GM21381 (cell line): ENCODE measurements at regions not wholly inside any gene's neighbourhood (a gene's known extent, or its start where the extent isn't known, plus 50 kb on each side); places are given as distances from the start of the nearest gene placed in this dataset.
"Not testable (repeated sequence)": the region's sequence is repeated elsewhere in the genome, so short reads cannot be mapped to it uniquely, and the experiment has no call there.

Experiments
- ATAC-seq: cut with Tn5 transposase; IDR thresholded peaks from one replicate; pipeline ENCODE4 v1.9.1; 2021; ENCODE audit warnings: mild to moderate bottlenecking, moderate library complexity; ENCODE audit not compliant: unreplicated experiment

DNA sequence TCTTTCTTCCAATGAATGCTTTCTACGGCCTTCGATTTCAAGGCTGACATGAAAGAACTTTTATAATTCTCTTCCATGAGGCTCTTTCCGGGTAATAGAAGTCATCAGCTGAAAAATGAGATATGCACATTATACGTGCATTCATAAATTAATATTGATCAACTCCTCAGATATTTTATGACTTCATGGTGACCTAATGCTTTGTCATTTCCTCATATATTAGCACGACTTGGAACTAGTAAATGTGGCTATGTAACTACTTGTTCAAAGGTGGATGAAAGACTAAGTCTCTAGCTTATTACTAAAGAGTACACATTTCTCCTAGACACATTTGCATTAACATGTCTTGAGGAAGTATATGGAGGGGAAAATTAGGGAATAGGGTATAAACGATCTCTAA is 168.8 kb downstream of the HDGFL1 start:
- no peak for ATAC-seq

DNA sequence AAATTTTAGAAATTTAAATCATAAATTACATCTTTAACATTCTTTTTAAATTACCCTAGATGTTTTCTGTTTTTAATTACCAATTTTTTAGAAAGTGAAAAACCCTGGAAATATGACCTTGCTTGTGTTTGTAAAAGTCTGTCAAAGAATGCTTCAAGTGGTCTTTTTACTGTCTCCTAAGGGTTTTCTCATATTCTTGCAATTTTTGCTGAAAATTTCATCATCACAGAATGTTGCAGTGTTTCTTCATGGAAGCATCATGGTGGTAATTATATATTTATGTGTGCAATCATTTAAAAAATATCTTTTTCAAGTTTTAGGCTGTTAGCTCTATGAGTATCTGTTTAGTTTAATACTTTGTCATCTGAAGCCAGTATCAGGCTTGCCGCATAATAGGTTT is 178.2 kb downstream of the HDGFL1 start:
- ATAC-seq = no peak

DNA sequence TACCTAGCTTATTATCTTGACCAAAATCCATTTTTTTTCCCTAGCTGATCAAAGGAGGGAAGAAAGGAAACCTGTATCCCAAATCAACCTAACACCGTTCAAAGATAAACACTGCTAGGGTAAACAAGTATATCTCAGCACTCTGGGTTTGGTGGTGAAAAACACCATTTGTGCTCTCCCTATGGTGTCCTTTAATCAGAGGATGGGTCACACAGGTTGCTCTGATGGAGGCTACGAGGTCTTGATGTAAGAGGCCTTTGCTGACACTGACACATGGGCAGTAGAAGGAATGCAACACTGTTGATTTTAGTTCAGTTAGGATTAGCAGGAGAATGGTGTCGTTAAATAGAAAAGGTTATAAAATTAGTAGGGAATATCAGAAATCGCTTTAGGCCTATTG is 179.3 kb downstream of the HDGFL1 start:
- no peak for ATAC-seq

GRCh38 chr6:22749696-22750095 is 180.3 kb downstream of the HDGFL1 start:
- ATAC-seq = no peak

DNA sequence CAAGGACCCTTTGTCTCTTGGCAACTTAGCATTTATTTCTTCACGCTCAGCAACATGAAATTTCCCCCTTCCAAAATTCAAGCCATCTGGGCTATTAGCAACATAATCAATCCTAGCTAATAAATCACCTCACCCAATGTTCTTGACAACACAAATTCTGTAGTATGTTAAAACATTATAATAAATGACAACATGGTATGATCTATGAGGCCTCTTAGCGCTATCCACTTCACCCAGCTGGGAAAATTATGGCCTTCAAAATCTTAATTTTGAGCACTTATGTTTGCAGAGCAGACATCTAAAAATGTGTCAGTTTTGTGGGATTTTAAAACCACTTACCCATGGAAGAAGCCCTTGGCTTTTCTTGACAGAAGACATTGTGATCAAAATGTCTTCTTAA is 181.9 kb downstream of the HDGFL1 start:
- ATAC-seq = no peak

DNA sequence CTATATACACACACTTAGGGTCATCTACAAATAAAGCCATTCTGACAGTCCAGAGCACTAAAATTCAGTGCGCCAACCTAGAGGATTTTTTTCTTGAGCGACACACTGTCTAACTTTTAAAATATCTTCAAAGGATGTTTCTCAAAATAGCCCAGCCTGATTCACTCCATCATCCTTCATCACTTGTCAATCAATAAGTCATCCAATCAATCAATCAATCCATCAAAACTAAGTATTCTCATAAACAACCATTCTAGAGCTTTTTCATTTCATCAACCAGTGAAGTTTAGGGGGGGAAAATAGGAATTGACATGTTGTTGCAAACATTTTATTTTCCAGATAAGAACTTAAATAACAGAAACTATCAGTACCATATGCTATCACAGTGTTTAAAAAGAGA is 183.2 kb downstream of the HDGFL1 start:
- no peak for ATAC-seq

DNA sequence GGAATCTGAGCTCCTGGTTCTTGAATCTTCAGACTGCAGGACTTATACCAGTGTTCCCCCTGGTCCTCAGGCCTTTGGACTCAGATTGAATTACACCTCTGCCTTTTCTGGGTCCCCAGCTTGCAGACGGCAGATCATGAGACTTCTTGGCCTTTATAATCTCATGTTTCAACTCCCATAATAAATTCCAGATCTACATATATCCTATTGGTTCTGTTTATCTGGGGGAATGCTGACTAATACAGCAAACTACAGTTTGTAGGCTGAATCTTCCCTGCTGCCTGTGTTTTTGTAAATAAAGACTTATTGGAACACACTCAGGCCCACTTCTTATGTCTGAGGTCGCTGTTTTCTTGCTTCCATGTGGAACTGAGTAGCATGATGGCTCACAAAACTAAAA is 184.7 kb downstream of the HDGFL1 start:
- no peak for ATAC-seq

DNA sequence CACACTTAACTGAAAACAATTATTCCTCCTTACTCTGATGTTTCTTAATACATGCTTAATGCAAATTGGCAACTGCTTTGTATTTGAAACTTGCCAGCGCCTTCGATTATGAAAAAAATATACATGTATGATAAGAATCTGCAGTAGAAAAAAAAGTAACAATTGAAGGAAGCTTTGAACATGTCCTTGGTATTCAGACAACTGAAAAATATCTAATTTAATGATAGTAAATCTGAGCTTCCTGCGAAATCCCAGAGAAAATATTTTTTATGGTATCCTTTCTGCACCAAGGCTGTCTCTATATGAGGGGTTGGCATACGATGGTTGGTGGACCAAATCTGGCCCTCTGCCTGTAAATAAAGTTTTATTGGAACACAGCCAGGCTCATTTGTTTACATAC is 186.2 kb downstream of the HDGFL1 start:
- no peak for ATAC-seq

GRCh38 chr6:22756365-22756764 is 187.0 kb downstream of the HDGFL1 start:
- no peak for ATAC-seq

GRCh38 chr6:22764496-22764895 is 195.1 kb downstream of the HDGFL1 start:
- ATAC-seq = no peak

- no peak for ATAC-seq
Measured at GRCh38 chr6:22765015-22765414, 195.6 kb downstream of the HDGFL1 start.

GRCh38 chr6:22766979-22767378 is 197.6 kb downstream of the HDGFL1 start:
- no peak for ATAC-seq

GRCh38 chr6:22770054-22770453 is 200.7 kb downstream of the HDGFL1 start:
- ATAC-seq = no peak

DNA sequence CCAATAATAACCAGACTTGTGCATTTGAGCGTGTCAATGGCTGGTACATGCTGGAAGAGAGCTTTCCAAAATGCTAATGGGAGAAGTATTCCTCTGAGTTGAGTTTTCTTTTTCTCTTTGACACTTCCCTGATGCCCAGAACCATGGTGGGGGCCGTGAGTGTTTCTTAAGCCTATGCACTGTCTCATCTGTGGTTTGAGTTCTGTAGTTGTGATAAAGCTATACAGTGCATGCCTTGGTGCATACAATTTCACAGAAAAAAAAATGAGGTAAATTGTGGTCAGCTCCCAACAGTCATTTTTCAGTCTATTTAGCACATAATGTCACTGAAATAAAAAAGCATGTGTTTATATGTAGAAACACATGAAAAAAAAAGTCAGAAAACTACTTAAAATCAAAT is 204.8 kb downstream of the HDGFL1 start:
- no peak for ATAC-seq

- not testable (repeated sequence) for ATAC-seq
Measured at GRCh38 chr6:22778438-22778837, 209.1 kb downstream of the HDGFL1 start.

DNA sequence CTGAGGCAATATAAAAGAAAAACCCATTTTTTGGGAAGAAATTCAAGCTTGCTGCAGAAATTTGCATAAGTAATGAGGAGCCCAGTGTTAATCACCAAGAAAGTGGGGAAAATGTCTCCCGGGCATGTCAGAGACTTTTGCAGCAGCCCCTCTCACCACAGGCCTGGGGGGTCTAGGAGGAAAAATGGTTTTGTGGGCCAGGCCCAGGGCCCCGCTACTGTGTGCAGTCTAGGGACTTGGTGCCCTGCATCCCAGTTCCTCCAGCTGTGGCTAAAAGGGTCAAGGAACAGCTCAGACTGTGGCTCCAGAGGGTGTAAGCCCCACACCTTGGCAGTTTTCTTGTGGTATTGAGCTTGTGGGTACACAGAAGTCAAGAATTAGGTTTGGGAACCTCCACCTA is 209.7 kb downstream of the HDGFL1 start:
- ATAC-seq = no peak

GRCh38 chr6:22783931-22784330 is 214.6 kb downstream of the HDGFL1 start:
- ATAC-seq = no peak

GRCh38 chr6:22784601-22785410 is 215.4 kb downstream of the HDGFL1 start:
- no peak for ATAC-seq

- no peak for ATAC-seq
Measured at GRCh38 chr6:22788038-22788437, 218.7 kb downstream of the HDGFL1 start.

DNA sequence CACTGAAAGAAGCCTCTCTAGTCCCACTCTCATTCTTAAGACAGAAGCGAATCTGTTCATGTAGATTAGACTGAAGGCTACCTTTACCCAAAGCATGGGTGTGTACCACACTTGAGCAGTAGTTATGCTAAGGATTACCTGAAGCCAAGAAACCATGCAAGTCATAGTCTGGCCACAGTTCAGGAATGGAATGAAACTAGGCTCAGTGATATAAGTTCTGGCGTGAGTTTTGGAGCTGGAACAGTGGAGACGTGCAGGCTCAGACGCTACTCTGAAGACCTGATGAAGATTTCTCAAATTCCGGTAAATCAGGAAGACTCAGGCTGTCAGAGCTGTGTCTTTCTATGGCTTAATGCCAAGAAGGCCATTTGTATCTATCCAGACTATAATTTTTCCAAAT is 219.9 kb downstream of the HDGFL1 start:
- no peak for ATAC-seq

- no peak for ATAC-seq
Measured at GRCh38 chr6:22794844-22795243, 225.5 kb downstream of the HDGFL1 start.

DNA sequence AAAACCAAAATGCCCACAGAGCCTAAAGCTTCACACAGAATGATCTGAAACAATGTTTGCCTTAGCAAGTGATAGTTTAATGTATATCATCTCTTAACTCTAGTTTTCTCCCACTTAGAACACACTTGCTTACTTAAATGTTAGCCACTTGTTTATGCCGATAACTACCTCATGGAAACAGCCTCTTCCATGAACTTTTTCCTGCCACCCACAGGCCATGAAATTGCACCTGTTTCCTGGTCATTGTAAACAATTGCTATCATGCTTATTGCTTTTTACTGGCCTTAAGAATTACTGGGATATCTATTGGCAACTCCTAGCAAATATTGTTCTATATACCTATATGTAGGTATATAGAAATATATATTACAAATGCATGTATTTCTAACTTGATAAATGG is 231.1 kb downstream of the HDGFL1 start:
- ATAC-seq = no peak

- no peak for ATAC-seq
Measured at GRCh38 chr6:22801831-22802230, 232.5 kb downstream of the HDGFL1 start.
